ENCODE measurements at regions not wholly inside any gene's neighbourhood (a gene's known extent, or its start where the extent isn't known, plus 50 kb on each side); places are given as distances from the start of the nearest gene placed in this dataset.

GRCh38 chr6:144909753-144910285 lies 624.7 kb downstream of the UTRN start:
- ChIA-PET CTCF (no interaction called here), POLR2A (no interaction called here)
- no peak for TF ChIP-seq FOXK2 (IDR thresholded peaks at IDR 0.05)
- no peak for TF ChIP-seq NFRKB (IDR thresholded peaks at IDR 0.05)
- no peak for TF ChIP-seq FOXM1 (IDR thresholded peaks at IDR 0.05; ENCODE audit: borderline replicate concordance)
- no peak for TF ChIP-seq ARNT (IDR thresholded peaks at IDR 0.05)
- no peak for TF ChIP-seq CTBP1 (IDR thresholded peaks at IDR 0.05; ENCODE audit: borderline replicate concordance)
- no peak for TF ChIP-seq SUZ12 (IDR thresholded peaks at IDR 0.05)
- TF ChIP-seq ZNF384 (IDR thresholded peaks at IDR 0.05) = no peak
- no peak for TF ChIP-seq L3MBTL2 (conservative IDR thresholded peaks at IDR 0.05)
- no peak for DNase-seq (ENCODE audit: extremely low spot score)

DNA sequence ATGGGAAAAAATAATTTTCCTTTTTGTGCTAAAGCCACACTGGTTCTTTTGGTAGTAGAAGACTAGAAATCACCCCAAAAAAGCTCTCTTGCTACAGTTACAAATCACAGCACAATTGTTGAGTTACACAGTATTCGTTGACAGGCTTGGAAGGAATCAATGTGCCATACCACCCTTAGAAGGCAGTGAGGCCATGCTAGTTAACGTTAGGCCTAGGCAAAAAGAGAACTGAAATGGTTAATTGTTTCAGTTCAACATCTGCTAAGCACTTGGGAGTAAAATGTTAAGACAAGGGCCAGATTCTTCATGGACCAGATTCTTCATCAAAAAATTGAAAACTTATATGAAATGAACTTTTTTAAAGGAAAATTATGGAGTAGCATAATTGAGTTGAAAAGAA lies 626.2 kb downstream of the UTRN start:
- no peak for DNase-seq (ENCODE audit: extremely low spot score)
- TF ChIP-seq SUZ12 (IDR thresholded peaks at IDR 0.05) (no peak), ZNF384 (IDR thresholded peaks at IDR 0.05) (no peak), ARNT (IDR thresholded peaks at IDR 0.05) (no peak), HDGF (IDR thresholded peaks at IDR 0.05; ENCODE audit: borderline replicate concordance) (no peak), ELF4 (IDR thresholded peaks at IDR 0.05) (no peak), TARDBP (IDR thresholded peaks at IDR 0.05) (no peak), FOXM1 (IDR thresholded peaks at IDR 0.05; ENCODE audit: borderline replicate concordance) (no peak), SP1 (IDR thresholded peaks at IDR 0.05) (no peak), FOXK2 (IDR thresholded peaks at IDR 0.05) (no peak), L3MBTL2 (conservative IDR thresholded peaks at IDR 0.05) (no peak), CTBP1 (IDR thresholded peaks at IDR 0.05; ENCODE audit: borderline replicate concordance) (no peak), NFRKB (IDR thresholded peaks at IDR 0.05) (no peak), FOXA1 (IDR thresholded peaks at IDR 0.05) (no peak), BHLHE40 (IDR thresholded peaks at IDR 0.05; ENCODE audit: borderline replicate concordance) (no peak), LEF1 (IDR thresholded peaks at IDR 0.05; ENCODE audit: borderline replicate concordance) (no peak)
- TF ChIP-seq, protein P1, sequence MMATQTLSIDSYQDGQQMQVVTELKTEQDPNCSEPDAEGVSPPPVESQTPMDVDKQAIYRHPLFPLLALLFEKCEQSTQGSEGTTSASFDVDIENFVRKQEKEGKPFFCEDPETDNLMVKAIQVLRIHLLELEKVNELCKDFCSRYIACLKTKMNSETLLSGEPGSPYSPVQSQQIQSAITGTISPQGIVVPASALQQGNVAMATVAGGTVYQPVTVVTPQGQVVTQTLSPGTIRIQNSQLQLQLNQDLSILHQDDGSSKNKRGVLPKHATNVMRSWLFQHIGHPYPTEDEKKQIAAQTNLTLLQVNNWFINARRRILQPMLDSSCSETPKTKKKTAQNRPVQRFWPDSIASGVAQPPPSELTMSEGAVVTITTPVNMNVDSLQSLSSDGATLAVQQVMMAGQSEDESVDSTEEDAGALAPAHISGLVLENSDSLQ (IDR thresholded peaks at IDR 0.05) = no peak
- CTCF ChIA-PET = no interaction called here
- POLR2A ChIA-PET = no interaction called here

DNA sequence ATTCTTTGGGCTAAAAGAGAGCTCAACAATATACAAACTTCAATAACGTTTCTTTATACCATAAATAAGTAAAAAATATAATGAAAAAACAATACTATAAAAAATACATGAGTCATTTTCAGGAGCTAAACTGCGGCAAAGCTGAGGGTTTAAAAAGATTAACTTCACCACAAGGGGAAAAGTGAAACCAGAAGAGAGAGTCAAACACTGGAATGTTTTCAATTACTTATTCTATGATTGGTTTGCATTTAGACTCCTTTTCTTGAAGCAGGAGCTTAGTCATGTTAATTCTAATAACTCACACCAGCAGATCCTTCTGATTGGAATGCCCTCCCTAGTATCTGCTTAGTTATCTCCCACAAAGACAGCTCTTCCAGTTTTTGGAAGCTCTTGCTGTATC lies 627.3 kb downstream of the UTRN start:
- no peak for TF ChIP-seq BHLHE40 (IDR thresholded peaks at IDR 0.05; ENCODE audit: borderline replicate concordance)
- TF ChIP-seq L3MBTL2 (conservative IDR thresholded peaks at IDR 0.05) = no peak
- no peak for TF ChIP-seq FOXA1 (IDR thresholded peaks at IDR 0.05)
- TF ChIP-seq TARDBP (IDR thresholded peaks at IDR 0.05) = no peak
- TF ChIP-seq, protein P1 (IDR thresholded peaks at IDR 0.05) = no peak
- TF ChIP-seq SP1 (IDR thresholded peaks at IDR 0.05) = no peak
- TF ChIP-seq NFRKB (IDR thresholded peaks at IDR 0.05) = no peak
- TF ChIP-seq SUZ12 (IDR thresholded peaks at IDR 0.05) = no peak
- no peak for TF ChIP-seq ARNT (IDR thresholded peaks at IDR 0.05)
- TF ChIP-seq CTBP1 (IDR thresholded peaks at IDR 0.05; ENCODE audit: borderline replicate concordance) = no peak
- TF ChIP-seq ZNF384 (IDR thresholded peaks at IDR 0.05) = no peak
- TF ChIP-seq LEF1 (IDR thresholded peaks at IDR 0.05; ENCODE audit: borderline replicate concordance) = no peak
- no peak for TF ChIP-seq HDGF (IDR thresholded peaks at IDR 0.05; ENCODE audit: borderline replicate concordance)
- no peak for TF ChIP-seq FOXM1 (IDR thresholded peaks at IDR 0.05; ENCODE audit: borderline replicate concordance)
- no peak for TF ChIP-seq ELF4 (IDR thresholded peaks at IDR 0.05)
- DNase-seq (ENCODE audit: extremely low spot score) = no peak
- CTCF ChIA-PET = no interaction called here
- POLR2A ChIA-PET = no interaction called here

DNA sequence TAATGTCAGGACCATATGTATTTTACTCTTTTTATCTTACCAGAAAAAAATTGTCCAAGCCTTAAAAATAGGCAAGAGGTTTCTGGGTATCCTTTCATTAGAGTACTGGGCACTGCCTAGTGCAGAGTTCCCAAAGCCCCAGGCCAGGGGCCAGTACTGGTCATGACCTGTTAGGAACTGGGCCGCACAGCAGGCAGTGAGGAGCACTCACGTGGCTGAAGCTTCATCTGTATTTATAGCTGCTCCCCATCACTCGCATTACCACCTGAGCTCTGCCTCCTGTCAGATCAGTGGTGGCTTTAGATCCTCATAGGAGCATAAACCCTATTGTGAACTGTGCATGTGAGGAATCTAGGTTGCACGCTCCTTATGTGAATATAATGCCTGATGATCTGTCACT lies 632.9 kb downstream of the UTRN start:
- TF ChIP-seq TARDBP (IDR thresholded peaks at IDR 0.05) (no peak), ARNT (IDR thresholded peaks at IDR 0.05) (no peak), BHLHE40 (IDR thresholded peaks at IDR 0.05; ENCODE audit: borderline replicate concordance) (no peak), SUZ12 (IDR thresholded peaks at IDR 0.05) (no peak), ELF4 (IDR thresholded peaks at IDR 0.05) (no peak), CTBP1 (IDR thresholded peaks at IDR 0.05; ENCODE audit: borderline replicate concordance) (no peak), FOXK2 (IDR thresholded peaks at IDR 0.05) (no peak), HDGF (IDR thresholded peaks at IDR 0.05; ENCODE audit: borderline replicate concordance) (no peak), LEF1 (IDR thresholded peaks at IDR 0.05; ENCODE audit: borderline replicate concordance) (no peak), FOXA1 (IDR thresholded peaks at IDR 0.05) (no peak), NFRKB (IDR thresholded peaks at IDR 0.05) (no peak), ZNF384 (IDR thresholded peaks at IDR 0.05) (no peak)
- TF ChIP-seq, protein P1 (IDR thresholded peaks at IDR 0.05) = no peak
- CTCF ChIA-PET = no interaction called here
- DNase-seq (ENCODE audit: extremely low spot score) = no peak
- POLR2A ChIA-PET = no interaction called here

DNA sequence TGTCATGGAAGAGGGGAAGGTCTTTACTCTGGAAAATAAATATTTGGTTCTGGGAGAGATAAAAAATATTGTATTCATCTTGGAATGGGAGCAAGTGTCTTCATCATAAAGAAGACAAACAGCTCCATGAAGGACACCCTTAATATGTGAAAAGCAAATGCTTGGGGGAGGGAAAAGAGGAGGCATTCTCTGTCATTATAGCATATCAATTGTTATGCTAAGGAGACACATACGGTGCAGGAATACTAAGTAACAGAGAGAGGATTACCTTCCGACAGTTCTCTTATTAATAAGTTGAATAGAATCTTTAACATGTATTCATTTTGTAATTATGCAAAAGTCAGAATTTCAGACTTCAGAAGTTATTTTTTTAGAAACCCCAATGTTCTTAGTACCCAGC lies 634.4 kb downstream of the UTRN start:
- TF ChIP-seq, protein P1 (IDR thresholded peaks at IDR 0.05) = no peak
- TF ChIP-seq TARDBP (IDR thresholded peaks at IDR 0.05) (no peak), NFRKB (IDR thresholded peaks at IDR 0.05) (no peak), FOXK2 (IDR thresholded peaks at IDR 0.05) (no peak), SP1 (IDR thresholded peaks at IDR 0.05) (no peak), ZNF384 (IDR thresholded peaks at IDR 0.05) (no peak), L3MBTL2 (conservative IDR thresholded peaks at IDR 0.05) (no peak), FOXM1 (IDR thresholded peaks at IDR 0.05; ENCODE audit: borderline replicate concordance) (no peak), ELF4 (IDR thresholded peaks at IDR 0.05) (no peak), BHLHE40 (IDR thresholded peaks at IDR 0.05; ENCODE audit: borderline replicate concordance) (no peak), FOXA1 (IDR thresholded peaks at IDR 0.05) (no peak), SUZ12 (IDR thresholded peaks at IDR 0.05) (no peak), ARNT (IDR thresholded peaks at IDR 0.05) (no peak), CTBP1 (IDR thresholded peaks at IDR 0.05; ENCODE audit: borderline replicate concordance) (no peak), LEF1 (IDR thresholded peaks at IDR 0.05; ENCODE audit: borderline replicate concordance) (no peak), HDGF (IDR thresholded peaks at IDR 0.05; ENCODE audit: borderline replicate concordance) (no peak)
- CTCF ChIA-PET = no interaction called here
- no peak for DNase-seq (ENCODE audit: extremely low spot score)
- POLR2A ChIA-PET = no interaction called here
